ENCODE measurements at regions not wholly inside any gene's neighbourhood (a gene's known extent, or its start where the extent isn't known, plus 50 kb on each side); places are given as distances from the start of the nearest gene placed in this dataset.
"Not testable (repeated sequence)": the region's sequence is repeated elsewhere in the genome, so short reads cannot be mapped to it uniquely, and the experiment has no call there.

DNA sequence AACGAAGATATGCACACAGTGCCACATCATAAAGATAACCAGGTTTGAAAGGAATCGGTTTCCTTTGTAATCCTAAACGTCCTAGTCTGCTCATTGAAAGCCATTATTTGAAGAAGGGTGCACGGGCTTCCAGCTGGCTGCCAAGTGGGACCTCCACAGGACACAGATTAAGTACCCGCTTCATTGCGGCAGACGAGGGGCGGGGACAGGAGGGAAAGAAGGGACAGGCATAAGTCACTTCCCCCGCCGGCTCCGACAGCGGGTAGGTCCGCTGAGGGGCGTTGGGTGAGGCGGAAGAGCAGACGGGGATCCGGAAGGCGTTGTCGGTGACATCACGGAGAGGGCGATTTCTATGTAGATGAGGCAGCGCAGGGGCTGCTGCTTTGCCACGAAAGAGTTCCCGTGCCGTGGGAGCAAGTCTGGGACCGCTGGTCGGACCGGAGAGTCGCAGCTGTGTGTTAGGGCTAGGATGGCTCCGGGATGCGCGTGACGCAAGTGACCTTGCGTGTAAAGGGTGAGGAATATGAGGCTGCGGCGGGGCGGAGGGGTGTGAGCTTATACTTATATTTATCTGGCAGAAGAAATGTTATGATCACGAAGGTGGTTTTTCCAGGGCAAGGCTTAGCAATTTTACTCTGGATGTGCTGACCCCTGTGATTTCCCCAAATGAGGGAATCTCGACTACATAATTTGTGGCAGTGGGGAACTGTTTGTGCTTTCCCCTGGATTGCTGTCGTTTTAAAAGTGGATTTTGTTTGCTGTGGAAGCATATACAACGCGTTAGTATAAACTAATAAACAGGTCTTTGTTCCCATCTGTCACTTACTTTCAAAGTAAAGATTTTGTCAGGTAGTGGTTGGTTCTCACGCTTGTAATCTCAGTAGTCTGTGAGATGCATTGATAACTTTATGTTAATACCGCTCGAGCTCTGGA is 80.7 kb downstream of the PPIAL4G start (continued):
- TF ChIP-seq KLF13 (tag; IDR thresholded peaks at IDR 0.05; ENCODE audit: borderline replicate concordance, low read depth) (peak; percentile 63; the same call in 1 of the 2 replicates), ZKSCAN1 (IDR thresholded peaks at IDR 0.05; ENCODE audit: low read depth, low read length) (0 out of 2 replicates have a peak, but pooled peaks have one; percentile 9), MBD2 (IDR thresholded peaks at IDR 0.05; ENCODE audit: borderline replicate concordance, low read depth) (peak; percentile 91), KDM1A (IDR thresholded peaks at IDR 0.05) (peak; percentile 57 to 70; a peak in 2 of 4 replicates), TAF9B (IDR thresholded peaks at IDR 0.05; ENCODE audit: partially characterized antibody) (peak; percentile 94), HCFC1 (IDR thresholded peaks at IDR 0.05; ENCODE audit: low read depth, low read length) (peak; percentile 48; the same call in 1 of the 2 replicates), NR2C2 (tag; IDR thresholded peaks at IDR 0.05) (peak; percentile 68; the same call in 1 of the 2 replicates), TARDBP (IDR thresholded peaks at IDR 0.05) (peak; percentile 49; the same call in 1 of the 2 replicates), ZNF764 (CRISPR knock-in tag; IDR thresholded peaks at IDR 0.05; ENCODE audit: low read depth) (peak; percentile 83)
- TF ChIP-seq, protein P1, sequence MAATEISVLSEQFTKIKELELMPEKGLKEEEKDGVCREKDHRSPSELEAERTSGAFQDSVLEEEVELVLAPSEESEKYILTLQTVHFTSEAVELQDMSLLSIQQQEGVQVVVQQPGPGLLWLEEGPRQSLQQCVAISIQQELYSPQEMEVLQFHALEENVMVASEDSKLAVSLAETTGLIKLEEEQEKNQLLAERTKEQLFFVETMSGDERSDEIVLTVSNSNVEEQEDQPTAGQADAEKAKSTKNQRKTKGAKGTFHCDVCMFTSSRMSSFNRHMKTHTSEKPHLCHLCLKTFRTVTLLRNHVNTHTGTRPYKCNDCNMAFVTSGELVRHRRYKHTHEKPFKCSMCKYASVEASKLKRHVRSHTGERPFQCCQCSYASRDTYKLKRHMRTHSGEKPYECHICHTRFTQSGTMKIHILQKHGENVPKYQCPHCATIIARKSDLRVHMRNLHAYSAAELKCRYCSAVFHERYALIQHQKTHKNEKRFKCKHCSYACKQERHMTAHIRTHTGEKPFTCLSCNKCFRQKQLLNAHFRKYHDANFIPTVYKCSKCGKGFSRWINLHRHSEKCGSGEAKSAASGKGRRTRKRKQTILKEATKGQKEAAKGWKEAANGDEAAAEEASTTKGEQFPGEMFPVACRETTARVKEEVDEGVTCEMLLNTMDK (IDR thresholded peaks at IDR 0.05; ENCODE audit: borderline replicate concordance, insufficient read depth, low read depth, low read length, poor library complexity, severe bottlenecking): peak; percentile 53
- TF ChIP-seq, protein P2, sequence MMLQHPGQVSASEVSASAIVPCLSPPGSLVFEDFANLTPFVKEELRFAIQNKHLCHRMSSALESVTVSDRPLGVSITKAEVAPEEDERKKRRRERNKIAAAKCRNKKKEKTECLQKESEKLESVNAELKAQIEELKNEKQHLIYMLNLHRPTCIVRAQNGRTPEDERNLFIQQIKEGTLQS (IDR thresholded peaks at IDR 0.05): peak; percentile 81
- TF ChIP-seq, protein P2 (CRISPR knock-in tag; conservative IDR thresholded peaks at IDR 0.05): 0 out of 2 replicates have a peak, but pooled peaks have one; percentile 47
- TF ChIP-seq, protein P3, sequence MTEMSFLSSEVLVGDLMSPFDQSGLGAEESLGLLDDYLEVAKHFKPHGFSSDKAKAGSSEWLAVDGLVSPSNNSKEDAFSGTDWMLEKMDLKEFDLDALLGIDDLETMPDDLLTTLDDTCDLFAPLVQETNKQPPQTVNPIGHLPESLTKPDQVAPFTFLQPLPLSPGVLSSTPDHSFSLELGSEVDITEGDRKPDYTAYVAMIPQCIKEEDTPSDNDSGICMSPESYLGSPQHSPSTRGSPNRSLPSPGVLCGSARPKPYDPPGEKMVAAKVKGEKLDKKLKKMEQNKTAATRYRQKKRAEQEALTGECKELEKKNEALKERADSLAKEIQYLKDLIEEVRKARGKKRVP (CRISPR knock-in tag; IDR thresholded peaks at IDR 0.05): peak; percentile 61
- TF ChIP-seq, protein P4, sequence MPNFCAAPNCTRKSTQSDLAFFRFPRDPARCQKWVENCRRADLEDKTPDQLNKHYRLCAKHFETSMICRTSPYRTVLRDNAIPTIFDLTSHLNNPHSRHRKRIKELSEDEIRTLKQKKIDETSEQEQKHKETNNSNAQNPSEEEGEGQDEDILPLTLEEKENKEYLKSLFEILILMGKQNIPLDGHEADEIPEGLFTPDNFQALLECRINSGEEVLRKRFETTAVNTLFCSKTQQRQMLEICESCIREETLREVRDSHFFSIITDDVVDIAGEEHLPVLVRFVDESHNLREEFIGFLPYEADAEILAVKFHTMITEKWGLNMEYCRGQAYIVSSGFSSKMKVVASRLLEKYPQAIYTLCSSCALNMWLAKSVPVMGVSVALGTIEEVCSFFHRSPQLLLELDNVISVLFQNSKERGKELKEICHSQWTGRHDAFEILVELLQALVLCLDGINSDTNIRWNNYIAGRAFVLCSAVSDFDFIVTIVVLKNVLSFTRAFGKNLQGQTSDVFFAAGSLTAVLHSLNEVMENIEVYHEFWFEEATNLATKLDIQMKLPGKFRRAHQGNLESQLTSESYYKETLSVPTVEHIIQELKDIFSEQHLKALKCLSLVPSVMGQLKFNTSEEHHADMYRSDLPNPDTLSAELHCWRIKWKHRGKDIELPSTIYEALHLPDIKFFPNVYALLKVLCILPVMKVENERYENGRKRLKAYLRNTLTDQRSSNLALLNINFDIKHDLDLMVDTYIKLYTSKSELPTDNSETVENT (CRISPR knock-in tag; IDR thresholded peaks at IDR 0.05): peak; percentile 93
- TF ChIP-seq, protein P5, sequence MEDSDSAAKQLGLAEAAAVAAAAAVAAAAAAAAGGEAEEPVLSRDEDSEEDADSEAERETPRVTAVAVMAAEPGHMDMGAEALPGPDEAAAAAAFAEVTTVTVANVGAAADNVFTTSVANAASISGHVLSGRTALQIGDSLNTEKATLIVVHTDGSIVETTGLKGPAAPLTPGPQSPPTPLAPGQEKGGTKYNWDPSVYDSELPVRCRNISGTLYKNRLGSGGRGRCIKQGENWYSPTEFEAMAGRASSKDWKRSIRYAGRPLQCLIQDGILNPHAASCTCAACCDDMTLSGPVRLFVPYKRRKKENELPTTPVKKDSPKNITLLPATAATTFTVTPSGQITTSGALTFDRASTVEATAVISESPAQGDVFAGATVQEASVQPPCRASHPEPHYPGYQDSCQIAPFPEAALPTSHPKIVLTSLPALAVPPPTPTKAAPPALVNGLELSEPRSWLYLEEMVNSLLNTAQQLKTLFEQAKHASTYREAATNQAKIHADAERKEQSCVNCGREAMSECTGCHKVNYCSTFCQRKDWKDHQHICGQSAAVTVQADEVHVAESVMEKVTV (CRISPR knock-in tag; IDR thresholded peaks at IDR 0.05): 0 out of 2 replicates have a peak, but pooled peaks have one; percentile 38
- TF ChIP-seq, protein P6, sequence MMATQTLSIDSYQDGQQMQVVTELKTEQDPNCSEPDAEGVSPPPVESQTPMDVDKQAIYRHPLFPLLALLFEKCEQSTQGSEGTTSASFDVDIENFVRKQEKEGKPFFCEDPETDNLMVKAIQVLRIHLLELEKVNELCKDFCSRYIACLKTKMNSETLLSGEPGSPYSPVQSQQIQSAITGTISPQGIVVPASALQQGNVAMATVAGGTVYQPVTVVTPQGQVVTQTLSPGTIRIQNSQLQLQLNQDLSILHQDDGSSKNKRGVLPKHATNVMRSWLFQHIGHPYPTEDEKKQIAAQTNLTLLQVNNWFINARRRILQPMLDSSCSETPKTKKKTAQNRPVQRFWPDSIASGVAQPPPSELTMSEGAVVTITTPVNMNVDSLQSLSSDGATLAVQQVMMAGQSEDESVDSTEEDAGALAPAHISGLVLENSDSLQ (IDR thresholded peaks at IDR 0.05): peak; percentile 83
- TF ChIP-seq NR2C2 (CRISPR knock-in tag; IDR thresholded peaks at IDR 0.05): not testable (repeated sequence)

All from K562 (cell line).